ENCODE measurements at regions not wholly inside any gene's neighbourhood (a gene's known extent, or its start where the extent isn't known, plus 50 kb on each side); places are given as distances from the start of the nearest gene placed in this dataset.

GRCh38 chr16:6170022-6170421 lies 1072.4 kb upstream of the EEF2KMT start:
- CTCF ChIA-PET, result no interaction called here

GRCh38 chr16:6165330-6165979 lies 1067.9 kb upstream of the EEF2KMT start:
- H3K36me3 ChIP-seq (ENCODE audit: control insufficient read depth in 2 of 2, extremely low read depth in 1 of 2, insufficient read depth in 2 of 2, low read length in 2 of 2), result no peaks in the 10 kb centered on the region
- ChIA-PET POLR2A (no interaction called here), CTCF (no interaction called here)
- no peak overlapping the region for H3K9ac ChIP-seq (replicated peaks; ENCODE audit: extremely low read depth, insufficient read depth, low read length)
- H3K4me1 ChIP-seq (ENCODE audit: control insufficient read depth, extremely low read depth, insufficient read depth, low read length), result no peaks in the 10 kb centered on the region
- dilution Hi-C loops (cut with MboI; ENCODE audit: extremely low pct_ligation_motif_present, low sequenced_read_pairs), result no loop called here
- BruUV-seq (replicated peaks), result no TSS peak
- H3K9me3 ChIP-seq (replicated peaks; ENCODE audit: control insufficient read depth, insufficient read depth, low read length), result peaks cover 3% of the 10 kb centered on the region
- no peaks in the 10 kb centered on the region for H3K9me1 ChIP-seq (replicated peaks; ENCODE audit: control insufficient read depth, extremely low read depth, insufficient read depth, low read length)
- H3K79me2 ChIP-seq (ENCODE audit: control insufficient read depth, insufficient read depth, low read length), result no peaks in the 10 kb centered on the region
- intact Hi-C loops (cut with micrococcal nuclease), result no loop called here
- H3K27ac ChIP-seq (ENCODE audit: insufficient read depth, low read depth, low read length), result no peak overlapping the region
- TF ChIP-seq CTCF (IDR thresholded peaks at IDR 0.05; ENCODE audit: extremely low read depth in 1 of 2, insufficient read depth in 1 of 2, low read depth in 1 of 2, low read length in 2 of 2), result no peak
- TF ChIP-seq GATA2 (IDR thresholded peaks at IDR 0.05; ENCODE audit: insufficient read depth, insufficient read length, low read depth, low read length), result no peak
- TF ChIP-seq FOS (IDR thresholded peaks at IDR 0.05; ENCODE audit: borderline replicate concordance, insufficient read depth, low read length), result no peak
- no peak for TF ChIP-seq POLR2AphosphoS5 (IDR thresholded peaks at IDR 0.05; ENCODE audit: insufficient read depth, low read depth, low read length)
- no peak for TF ChIP-seq MYC (IDR thresholded peaks at IDR 0.05; ENCODE audit: low read depth, low read length)
- no peak for TF ChIP-seq MAX (IDR thresholded peaks at IDR 0.05; ENCODE audit: insufficient read depth, insufficient read length)
- no peaks in the 10 kb centered on the region for H4K20me1 ChIP-seq (replicated peaks; ENCODE audit: control insufficient read depth, extremely low read depth, insufficient read depth, low read length)
- no peak overlapping the region for H3K4me3 ChIP-seq (replicated peaks in 1 of 3; ENCODE audit: insufficient read depth in 1 of 3, low read depth in 1 of 3, low read length in 3 of 3)
- FAIRE-seq (no peak), DNase-seq (ENCODE audit: low read depth, low spot score) (no peak)
- H3K27me3 ChIP-seq (ENCODE audit: control insufficient read depth in 2 of 2, insufficient read depth in 2 of 2, low read length in 2 of 2), result no peaks in the 10 kb centered on the region
- H2AFZ ChIP-seq (ENCODE audit: low read depth, low read length), result no peak overlapping the region
- no peak overlapping the region for H3K4me2 ChIP-seq (ENCODE audit: insufficient read depth, low read length)

More at GRCh38 chr16:6170022-6170421, 1072.4 kb upstream of the EEF2KMT start:
- no peak for TF ChIP-seq FOS (IDR thresholded peaks at IDR 0.05; ENCODE audit: borderline replicate concordance, insufficient read depth, low read length)
- no peak for TF ChIP-seq GATA2 (IDR thresholded peaks at IDR 0.05; ENCODE audit: insufficient read depth, insufficient read length, low read depth, low read length)
- no peak for TF ChIP-seq MYC (IDR thresholded peaks at IDR 0.05; ENCODE audit: low read depth, low read length)
- TF ChIP-seq JUN (IDR thresholded peaks at IDR 0.05; ENCODE audit: borderline replicate concordance, insufficient read depth, insufficient read length, low read depth), result no peak
- no peak for TF ChIP-seq MAX (IDR thresholded peaks at IDR 0.05; ENCODE audit: insufficient read depth, insufficient read length)
- no peak for TF ChIP-seq POLR2A (IDR thresholded peaks at IDR 0.05; ENCODE audit: low read depth, low read length)
- TF ChIP-seq EZH2 (IDR thresholded peaks at IDR 0.05; ENCODE audit: borderline replicate concordance, low read depth, low read length, severe bottlenecking), result no peak
- TF ChIP-seq POLR2AphosphoS5 (IDR thresholded peaks at IDR 0.05; ENCODE audit: insufficient read depth, low read depth, low read length), result no peak
- Histone ChIP-seq H3K9ac (replicated peaks; ENCODE audit: extremely low read depth, insufficient read depth, low read length) (no peak overlapping the region), H3K4me1 (ENCODE audit: control insufficient read depth, extremely low read depth, insufficient read depth, low read length) (no peaks in the 10 kb centered on the region), H3K27ac (ENCODE audit: insufficient read depth, low read depth, low read length) (no peak overlapping the region), H3K4me2 (ENCODE audit: insufficient read depth, low read length) (no peak overlapping the region), H3K36me3 (ENCODE audit: control insufficient read depth in 2 of 2, extremely low read depth in 1 of 2, insufficient read depth in 2 of 2, low read length in 2 of 2) (no peaks in the 10 kb centered on the region), H3K4me3 (replicated peaks in 1 of 3; ENCODE audit: insufficient read depth in 1 of 3, low read depth in 1 of 3, low read length in 3 of 3) (no peak overlapping the region), H4K20me1 (replicated peaks; ENCODE audit: control insufficient read depth, extremely low read depth, insufficient read depth, low read length) (no peaks in the 10 kb centered on the region), H3K9me3 (replicated peaks; ENCODE audit: control insufficient read depth, insufficient read depth, low read length) (peaks cover 6% of the 10 kb centered on the region), H2AFZ (ENCODE audit: low read depth, low read length) (no peak overlapping the region), H3K9me1 (replicated peaks; ENCODE audit: control insufficient read depth, extremely low read depth, insufficient read depth, low read length) (no peaks in the 10 kb centered on the region), H3K27me3 (ENCODE audit: control insufficient read depth in 2 of 2, insufficient read depth in 2 of 2, low read length in 2 of 2) (no peaks in the 10 kb centered on the region), H3K79me2 (ENCODE audit: control insufficient read depth, insufficient read depth, low read length) (no peaks in the 10 kb centered on the region)
- intact Hi-C loops (cut with micrococcal nuclease), result no loop called here
- FAIRE-seq, result no peak
- no peak for DNase-seq (ENCODE audit: low read depth, low spot score)
- POLR2A ChIA-PET, result no interaction called here
- dilution Hi-C loops (cut with MboI; ENCODE audit: extremely low pct_ligation_motif_present, low sequenced_read_pairs), result no loop called here
- no TSS peak for BruUV-seq (replicated peaks)
